CD4-positive, alpha-beta T cell (primary cell): ENCODE measurements at regions not wholly inside any gene's neighbourhood (a gene's known extent, or its start where the extent isn't known, plus 50 kb on each side); places are given as distances from the start of the nearest gene placed in this dataset.

Experiments
- ATAC-seq: fragments of 200-7000 bp; cut with Tn5 transposase; one replicate; pipeline ENCODE4 v1.10.0; 2022; ENCODE audit warnings: mild to moderate bottlenecking; ENCODE audit not compliant: poor library complexity
- CTCF ChIA-PET: fragments of 350-600 bp; sonication (Branson Sonifier 250); formaldehyde crosslinking; loops from one replicate; lab custom pipeline; 2021; ENCODE audit warnings: antibody characterized with exemption, inconsistent platforms; lab: Charles Lee
- POLR2A ChIA-PET: fragments of 350-600 bp; sonication (Branson Sonifier 250); formaldehyde crosslinking; loops from one replicate; lab custom pipeline; 2021; ENCODE audit warnings: antibody characterized with exemption, inconsistent platforms; lab: Charles Lee
- DNase-seq, 14 experiments: peaks; one replicate each; pipeline ENCODE4 v3.0.0-alpha.2; 2013 to 2020; ENCODE audit warnings: mixed read lengths in 2 of 14
- H3K27ac ChIP-seq, 2 donors: one replicate each; pipeline versions ENCODE4 v1.5.1 to v1.7.0; 2013; ENCODE audit warnings: low read length in 2 of 2, low read depth in 1 of 2, mild to moderate bottlenecking in 1 of 2
- H3K27me3 ChIP-seq, 2 experiments: 1 replicate in 1 of 2; 2 replicates in 1 of 2; pipeline versions ENCODE4 v1.6.1 to v1.7.0; 2013; ENCODE audit warnings: low read length in 2 of 2, control low read depth in 1 of 2, mild to moderate bottlenecking in 1 of 2, moderate library complexity in 1 of 2; ENCODE audit not compliant: insufficient read depth in 2 of 2, control insufficient read depth in 1 of 2
- H3K36me3 ChIP-seq: one replicate; pipeline ENCODE4 v1.6.1; 2013; ENCODE audit warnings: low read length, control low read depth; ENCODE audit not compliant: insufficient read depth
- H3K4me1 ChIP-seq: one replicate; pipeline ENCODE4 v1.6.1; 2013; ENCODE audit warnings: low read length, control low read depth; ENCODE audit not compliant: insufficient read depth
- H3K4me3 ChIP-seq: one replicate; pipeline ENCODE4 v1.5.1; 2013; ENCODE audit warnings: mild to moderate bottlenecking, low read length, moderate library complexity
- H3K9me3 ChIP-seq, 2 experiments: 1 replicate in 1 of 2; 2 replicates in 1 of 2; pipeline versions ENCODE4 v1.6.1 to v1.7.0; 2013; ENCODE audit warnings: low read length in 2 of 2, mild to moderate bottlenecking in 2 of 2, control low read depth in 1 of 2, moderate library complexity in 1 of 2; ENCODE audit not compliant: control insufficient read depth in 1 of 2, insufficient read depth in 1 of 2
- H3K27ac Mint-ChIP-seq: one replicate; pipeline ENCODE4 v1.8.0; 2020; ENCODE audit warnings: mixed read lengths
- H3K27me3 Mint-ChIP-seq: one replicate; pipeline ENCODE4 v1.8.0; 2021; ENCODE audit warnings: mixed read lengths
- H3K36me3 Mint-ChIP-seq: one replicate; pipeline ENCODE4 v1.8.0; 2021; ENCODE audit warnings: low read depth, mixed read lengths
- H3K4me1 Mint-ChIP-seq: one replicate; pipeline ENCODE4 v1.8.0; 2021; ENCODE audit warnings: low read depth, mixed read lengths
- H3K4me3 Mint-ChIP-seq: one replicate; pipeline ENCODE4 v1.8.0; 2020; ENCODE audit warnings: mild to moderate bottlenecking, mixed read lengths
- H3K9me3 Mint-ChIP-seq: one replicate; pipeline ENCODE4 v1.8.0; 2020; ENCODE audit warnings: mixed read lengths
- intact Hi-C, 2 experiments: fragments of 100-400 bp; cut with DNase I in 1 of 2; cut with micrococcal nuclease in 1 of 2; formaldehyde crosslinking; loops; one replicate each; pipeline versions ENCODE4 v1.15.1 to v1.9.0; 2023 to 2025; cut with DNase I, micrococcal nuclease
- TF ChIP-seq, protein P1 (sequence below): fragments of 200-600 bp; IDR thresholded peaks from one replicate; pipeline ENCODE4 v1.8.0; 2022; ENCODE audit warnings: antibody characterized with exemption, mild to moderate bottlenecking

GRCh38 chr5:174188295-174188694, 142.8 kb downstream of the NSG2 start:
- DNase-seq = no peak
- intact Hi-C loops = no loop called here
- no peaks in the 10 kb centered on the region for H3K36me3 ChIP-seq
- no peaks in the 10 kb centered on the region for H3K4me1 ChIP-seq
- peaks cover 22% of the 10 kb centered on the region for H3K27me3 Mint-ChIP-seq
- ATAC-seq = no peak
- no peaks in the 10 kb centered on the region for H3K4me1 Mint-ChIP-seq
- CTCF ChIA-PET = no interaction called here
- H3K27ac Mint-ChIP-seq = no peak overlapping the region
- no peaks in the 10 kb centered on the region for H3K9me3 Mint-ChIP-seq
- H3K4me3 ChIP-seq = no peak overlapping the region
- no peak overlapping the region for H3K27ac ChIP-seq
- peaks cover 0 to 2% of the 10 kb centered on the region in 2 experiments for H3K27me3 ChIP-seq
- peaks cover 0 to 5% of the 10 kb centered on the region in 2 experiments for H3K9me3 ChIP-seq
- no peak overlapping the region for H3K4me3 Mint-ChIP-seq
- TF ChIP-seq, protein P1, sequence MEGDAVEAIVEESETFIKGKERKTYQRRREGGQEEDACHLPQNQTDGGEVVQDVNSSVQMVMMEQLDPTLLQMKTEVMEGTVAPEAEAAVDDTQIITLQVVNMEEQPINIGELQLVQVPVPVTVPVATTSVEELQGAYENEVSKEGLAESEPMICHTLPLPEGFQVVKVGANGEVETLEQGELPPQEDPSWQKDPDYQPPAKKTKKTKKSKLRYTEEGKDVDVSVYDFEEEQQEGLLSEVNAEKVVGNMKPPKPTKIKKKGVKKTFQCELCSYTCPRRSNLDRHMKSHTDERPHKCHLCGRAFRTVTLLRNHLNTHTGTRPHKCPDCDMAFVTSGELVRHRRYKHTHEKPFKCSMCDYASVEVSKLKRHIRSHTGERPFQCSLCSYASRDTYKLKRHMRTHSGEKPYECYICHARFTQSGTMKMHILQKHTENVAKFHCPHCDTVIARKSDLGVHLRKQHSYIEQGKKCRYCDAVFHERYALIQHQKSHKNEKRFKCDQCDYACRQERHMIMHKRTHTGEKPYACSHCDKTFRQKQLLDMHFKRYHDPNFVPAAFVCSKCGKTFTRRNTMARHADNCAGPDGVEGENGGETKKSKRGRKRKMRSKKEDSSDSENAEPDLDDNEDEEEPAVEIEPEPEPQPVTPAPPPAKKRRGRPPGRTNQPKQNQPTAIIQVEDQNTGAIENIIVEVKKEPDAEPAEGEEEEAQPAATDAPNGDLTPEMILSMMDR = no peak
- POLR2A ChIA-PET = no interaction called here
- no peaks in the 10 kb centered on the region for H3K36me3 Mint-ChIP-seq

DNA sequence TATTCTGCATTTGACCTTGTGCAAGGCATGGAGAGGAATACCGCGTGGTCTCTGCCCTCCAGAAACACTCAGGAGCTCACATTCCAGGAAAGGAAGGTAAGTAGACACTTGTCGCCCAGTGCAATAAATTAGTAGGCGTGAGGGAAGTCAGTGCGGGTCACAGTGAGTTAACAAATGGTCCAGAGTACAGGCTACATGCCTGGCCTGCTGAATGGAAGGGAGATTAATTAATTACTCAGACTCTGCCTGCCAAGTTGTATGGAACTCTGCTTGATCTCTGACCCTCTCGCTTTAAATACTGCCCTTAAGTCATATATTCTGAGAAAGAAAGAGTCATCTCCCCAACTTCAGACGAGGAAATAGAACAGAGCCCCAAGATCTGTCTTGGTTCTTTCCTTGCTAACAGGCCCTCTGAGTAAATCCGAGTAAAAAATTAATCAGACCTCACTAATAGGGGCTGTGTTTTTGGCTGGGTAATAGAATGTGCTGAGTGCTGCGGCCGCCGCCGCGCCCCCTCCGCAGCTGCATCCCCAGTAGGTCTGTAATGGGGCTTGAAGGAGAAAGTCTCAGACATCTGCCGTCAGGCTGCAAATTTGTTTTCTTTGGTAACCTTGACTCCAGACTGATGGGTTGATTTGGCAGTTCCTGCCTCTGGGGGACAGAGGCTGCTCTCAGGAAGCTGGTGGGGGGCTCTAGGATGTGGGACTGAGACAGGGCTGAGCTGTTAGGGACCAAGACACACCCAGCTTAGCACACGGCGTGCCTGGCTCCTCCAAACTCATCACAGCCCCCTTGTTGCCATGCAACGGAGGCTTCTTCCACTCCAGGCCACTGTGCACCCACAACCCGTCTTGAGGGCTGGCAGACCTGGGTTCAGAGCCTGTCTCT, 144.4 kb downstream of the NSG2 start:
- CTCF ChIA-PET = no interaction called here
- Mint-ChIP-seq H3K4me1 (no peaks in the 10 kb centered on the region), H3K9me3 (no peaks in the 10 kb centered on the region), H3K27ac (no peak overlapping the region), H3K36me3 (no peaks in the 10 kb centered on the region), H3K27me3 (peaks cover 22% of the 10 kb centered on the region), H3K4me3 (no peak overlapping the region)
- POLR2A ChIA-PET = no interaction called here
- Histone ChIP-seq H3K27ac (no peak overlapping the region), H3K36me3 (no peaks in the 10 kb centered on the region), H3K27me3 (peaks cover 0 to 2% of the 10 kb centered on the region in 2 experiments), H3K4me1 (no peaks in the 10 kb centered on the region), H3K9me3 (peaks cover 0 to 5% of the 10 kb centered on the region in 2 experiments), H3K4me3 (no peak overlapping the region)
- DNase-seq = no peak
- TF ChIP-seq, protein P1 = no peak
- intact Hi-C loops = no loop called here
- no peak for ATAC-seq

DNA sequence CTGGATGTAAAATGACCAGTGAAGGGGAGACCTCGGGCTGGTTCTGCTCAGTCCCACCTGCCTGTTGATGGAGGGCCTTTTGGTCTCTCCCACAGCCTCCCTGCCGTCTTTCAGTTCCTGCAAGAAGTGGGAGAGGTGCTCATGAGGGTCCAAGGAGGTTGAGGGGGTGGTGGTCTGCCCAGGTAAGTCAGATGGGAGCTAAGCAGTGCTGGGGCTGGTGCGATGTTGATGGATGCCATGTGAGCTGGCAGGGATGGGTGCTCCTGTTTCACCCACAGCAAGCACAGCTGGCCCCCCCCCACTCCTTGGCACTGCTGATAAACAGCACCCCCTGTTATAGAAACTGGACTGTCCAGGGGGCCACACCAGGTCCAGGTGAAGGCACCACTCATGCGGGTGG, 145.6 kb downstream of the NSG2 start:
- Histone ChIP-seq H3K36me3 (no peaks in the 10 kb centered on the region), H3K27ac (no peak overlapping the region), H3K9me3 (peaks cover 0 to 12% of the 10 kb centered on the region in 2 experiments), H3K4me1 (no peaks in the 10 kb centered on the region), H3K27me3 (no peaks in the 10 kb centered on the region), H3K4me3 (no peak overlapping the region)
- H3K9me3 Mint-ChIP-seq = no peaks in the 10 kb centered on the region
- POLR2A ChIA-PET = no interaction called here
- CTCF ChIA-PET = no interaction called here
- no peaks in the 10 kb centered on the region for H3K36me3 Mint-ChIP-seq
- TF ChIP-seq, protein P1 = no peak
- H3K4me1 Mint-ChIP-seq = no peaks in the 10 kb centered on the region
- H3K4me3 Mint-ChIP-seq = no peak overlapping the region
- peaks cover 18% of the 10 kb centered on the region for H3K27me3 Mint-ChIP-seq
- no peak for ATAC-seq
- no peak overlapping the region for H3K27ac Mint-ChIP-seq
- intact Hi-C loops = no loop called here
- no peak for DNase-seq
